ENCODE measurements at regions not wholly inside any gene's neighbourhood (a gene's known extent, or its start where the extent isn't known, plus 50 kb on each side); places are given as distances from the start of the nearest gene placed in this dataset.
"Not testable (repeated sequence)": the region's sequence is repeated elsewhere in the genome, so short reads cannot be mapped to it uniquely, and the experiment has no call there.

DNA sequence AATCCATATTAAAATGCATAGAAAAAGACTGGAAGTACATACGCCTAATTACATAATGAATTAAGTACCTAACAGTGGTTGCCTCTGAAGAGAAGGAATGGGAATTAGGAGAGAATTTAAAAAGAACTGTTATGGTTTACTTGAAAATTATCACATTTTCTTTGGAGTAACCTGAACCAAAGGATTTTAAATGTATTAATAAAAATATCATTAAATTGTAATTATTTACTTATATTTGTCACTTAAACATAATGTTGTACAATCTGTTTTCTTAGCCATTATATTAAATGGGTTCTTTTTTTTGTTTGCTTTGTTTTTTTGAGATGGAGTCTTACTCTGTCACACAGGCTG, 114.2 kb upstream of the SLC7A14 start:
- no peak for DNase-seq

DNA sequence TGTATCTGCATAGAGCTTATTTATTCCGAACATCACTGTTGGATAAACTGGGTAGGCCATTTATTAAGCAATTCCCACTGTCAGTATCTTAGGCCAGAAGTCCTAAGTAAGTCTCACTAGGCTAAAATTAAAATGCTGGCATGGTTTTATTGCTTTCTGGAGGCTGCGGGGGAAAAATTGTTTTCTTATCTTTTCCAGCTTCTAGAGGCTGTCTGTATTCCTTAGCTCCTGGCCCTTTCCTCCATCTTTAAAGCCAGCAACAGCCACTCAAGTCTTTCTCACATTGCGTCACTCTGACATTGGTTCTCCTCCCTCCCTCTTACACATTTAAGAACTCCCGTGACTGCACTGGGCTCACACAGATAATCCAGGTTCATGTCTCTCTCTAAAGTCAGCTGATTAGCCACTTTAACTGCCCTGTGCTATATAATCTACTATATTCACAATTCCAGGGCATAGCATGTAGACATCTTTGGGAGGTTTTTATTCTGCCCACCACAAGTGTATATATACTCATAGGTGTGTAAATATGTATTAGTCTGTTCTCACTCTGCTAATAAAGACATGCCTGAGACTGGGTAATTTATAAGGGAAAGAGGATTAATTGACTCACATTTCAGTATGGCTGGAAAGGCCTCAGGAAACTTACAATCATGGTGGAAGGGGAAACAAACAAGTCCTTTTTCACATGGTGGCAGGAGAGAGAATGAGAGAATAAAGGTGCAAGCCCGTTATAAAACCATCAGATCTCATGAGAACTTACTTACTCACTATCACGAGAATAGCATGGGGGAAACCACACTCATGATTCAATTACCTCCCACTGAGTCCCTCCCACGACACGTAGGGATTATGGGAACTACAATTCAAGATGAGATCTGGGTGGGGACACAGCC, 113.5 kb upstream of the SLC7A14 start:
- DNase-seq = no peak

GRCh38 chr3:170697908-170698307, 112.0 kb upstream of the SLC7A14 start:
- no peak for DNase-seq

DNA sequence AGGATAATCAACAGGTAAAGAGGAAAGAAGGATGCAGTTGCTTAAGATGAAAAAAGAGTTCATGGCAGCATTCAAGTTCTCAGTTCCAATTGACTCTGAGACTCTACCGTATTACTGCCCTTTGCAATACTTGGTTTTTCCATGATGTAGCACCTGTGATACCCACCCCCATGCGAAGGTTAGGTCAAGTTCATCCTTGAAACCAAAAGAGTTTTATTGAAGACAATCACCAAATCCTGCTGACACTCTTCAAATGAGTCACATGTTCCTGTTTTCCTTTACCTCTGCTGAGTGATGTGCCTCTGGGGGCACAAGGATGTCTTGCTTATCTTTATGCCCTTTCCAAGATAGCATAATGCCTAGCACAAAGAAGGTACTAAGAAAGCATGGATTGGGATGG, 111.3 kb upstream of the SLC7A14 start:
- no peak for DNase-seq

DNA sequence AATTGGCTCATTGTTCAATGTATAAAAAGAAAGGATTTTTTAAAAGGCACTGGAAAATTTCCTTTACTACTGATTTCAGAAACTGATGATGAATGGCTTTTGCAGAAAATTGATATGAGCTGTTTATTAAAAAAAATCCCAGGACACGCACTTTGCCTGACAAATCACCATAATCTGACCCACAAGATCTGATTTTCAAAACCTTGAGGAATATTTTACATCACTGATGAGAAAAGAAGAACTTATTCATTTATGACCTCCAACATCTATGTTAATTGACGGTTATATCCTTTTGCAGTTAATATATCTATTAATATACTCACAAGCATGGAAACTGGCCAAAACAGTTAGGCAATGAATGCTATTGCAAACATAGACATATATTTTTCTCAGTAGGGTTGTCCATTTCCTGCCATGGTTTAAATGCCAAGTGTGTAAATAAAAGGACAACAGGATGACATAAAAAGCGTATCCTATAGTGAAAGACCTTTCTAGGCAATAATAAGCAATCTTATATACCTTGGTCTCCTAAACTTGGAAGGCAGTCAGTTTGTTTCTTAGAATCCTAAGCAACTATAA, 109.7 kb upstream of the SLC7A14 start:
- no peak for DNase-seq

GRCh38 chr3:170692720-170693119, 106.8 kb upstream of the SLC7A14 start:
- no peak for DNase-seq

GRCh38 chr3:170690661-170690981, 104.7 kb upstream of the SLC7A14 start:
- DNase-seq = no peak

DNA sequence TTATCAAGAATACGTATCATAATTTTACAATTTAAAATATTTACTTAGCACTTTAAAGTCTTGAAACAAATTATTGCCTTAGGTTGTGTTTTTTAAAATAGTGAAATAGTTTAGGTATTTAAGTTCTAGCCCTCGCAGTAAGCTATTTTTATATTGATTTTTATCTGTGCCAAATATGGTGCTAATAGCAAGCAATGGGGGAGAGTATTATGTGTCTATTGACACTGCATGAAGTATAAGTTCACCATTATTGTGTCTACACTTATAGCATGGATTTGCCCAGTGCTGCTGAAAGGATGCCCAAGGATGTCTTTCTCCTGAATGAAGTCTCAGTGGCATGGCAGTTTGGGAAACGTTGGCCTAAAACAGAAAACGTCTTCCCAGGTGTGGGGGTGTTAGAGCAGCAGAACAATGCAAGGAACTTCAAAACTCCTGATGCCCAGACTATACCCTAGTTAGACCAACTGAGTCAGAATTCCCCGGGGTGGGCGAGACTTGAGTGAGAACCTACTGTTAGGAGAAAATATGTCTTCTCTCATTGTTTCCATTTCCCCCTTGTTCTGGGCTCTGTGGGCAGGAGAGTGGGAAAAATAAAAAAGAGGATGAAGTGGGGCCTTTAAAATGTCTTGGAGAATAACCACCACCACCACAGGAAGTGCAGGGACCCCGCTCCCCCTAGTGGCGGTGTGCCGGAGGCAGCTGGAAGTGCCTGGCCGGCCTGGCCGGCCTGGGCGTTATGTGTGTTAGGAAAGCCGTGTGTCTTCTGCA, 104.2 kb upstream of the SLC7A14 start:
- no peak for DNase-seq

GRCh38 chr3:170689296-170689829, 103.5 kb upstream of the SLC7A14 start:
- DNase-seq = no peak

- not testable (repeated sequence) for DNase-seq
Measured at GRCh38 chr3:170688222-170688621, 102.3 kb upstream of the SLC7A14 start.

DNA sequence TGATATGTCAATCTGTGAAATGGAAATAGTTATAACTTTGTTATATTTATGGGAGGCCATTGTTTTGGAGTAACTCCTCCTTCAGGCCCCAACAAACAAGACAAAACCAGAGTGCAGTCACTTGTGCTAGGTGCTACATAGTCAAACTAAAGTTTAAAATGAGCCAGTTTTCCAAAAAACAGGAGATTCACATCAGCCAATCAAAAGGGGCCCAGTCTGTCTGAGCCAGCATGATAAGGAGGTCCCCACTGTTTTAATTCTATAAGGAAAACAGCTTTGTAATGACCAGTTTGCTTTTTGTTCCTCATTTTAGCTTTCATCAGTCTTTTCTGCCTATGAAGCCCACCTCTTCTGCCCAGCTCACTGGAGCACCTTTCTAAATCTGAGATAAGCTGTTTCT, 94.7 kb upstream of the SLC7A14 start:
- DNase-seq = no peak

DNA sequence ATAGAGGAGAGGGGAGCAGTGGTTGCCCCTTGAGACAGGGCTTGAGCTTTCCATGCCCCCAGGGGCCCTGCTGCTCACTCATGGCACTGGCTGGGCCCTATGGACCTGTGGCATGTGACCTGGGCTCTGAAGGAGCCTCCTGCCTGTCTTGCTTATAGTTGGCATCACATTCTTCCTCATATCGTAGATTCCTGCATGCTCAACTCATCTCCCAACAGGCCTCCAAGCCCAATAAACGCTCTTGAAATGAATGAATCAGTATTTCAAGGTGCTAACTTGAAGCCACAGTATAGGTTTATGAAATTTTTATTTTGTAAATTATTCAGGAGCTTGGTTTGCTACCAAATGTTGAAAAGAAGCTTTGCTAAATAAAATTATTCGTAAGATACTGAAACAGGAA, 93.3 kb upstream of the SLC7A14 start:
- DNase-seq = no peak

DNA sequence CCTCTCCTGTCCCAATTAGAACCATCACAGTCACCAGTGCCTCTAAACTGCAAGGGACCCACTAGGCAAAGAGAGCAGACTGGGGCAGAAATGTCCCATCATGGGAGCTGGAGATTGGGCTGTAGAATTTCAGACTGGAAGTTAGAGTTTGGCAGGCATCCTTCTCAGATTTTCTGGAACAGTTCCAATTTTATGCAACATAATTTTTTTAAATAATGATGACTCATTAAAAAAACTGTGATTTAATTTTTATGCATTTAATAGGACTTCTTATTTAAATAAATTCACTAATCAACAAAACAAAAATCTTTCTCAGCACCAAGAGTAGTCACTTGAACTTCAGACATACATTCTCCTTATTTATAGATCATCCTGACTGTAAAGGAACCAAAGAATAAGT, 84.6 kb upstream of the SLC7A14 start:
- DNase-seq = no peak

DNA sequence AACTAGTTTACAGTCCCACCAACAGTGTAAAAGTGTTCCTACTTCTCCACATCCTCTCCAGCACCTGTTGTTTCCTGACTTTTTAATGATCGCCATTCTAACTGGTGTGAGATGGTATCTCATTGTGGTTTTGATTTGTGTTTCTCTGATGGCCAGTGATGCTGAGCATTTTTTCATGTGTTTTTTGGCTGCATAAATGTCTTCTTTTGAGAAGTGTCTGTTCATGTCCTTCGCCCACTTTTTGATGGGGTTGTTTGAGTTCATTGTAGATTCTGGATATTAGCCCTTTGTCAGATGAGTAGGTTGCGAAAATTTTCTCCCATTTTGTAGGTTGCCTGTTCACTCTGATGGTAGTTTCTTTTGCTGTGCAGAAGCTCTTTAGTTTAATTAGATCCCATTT, 77.1 kb upstream of the SLC7A14 start:
- not testable (repeated sequence) for DNase-seq

GRCh38 chr3:170660139-170660538, 74.3 kb upstream of the SLC7A14 start:
- no peak for DNase-seq

DNA sequence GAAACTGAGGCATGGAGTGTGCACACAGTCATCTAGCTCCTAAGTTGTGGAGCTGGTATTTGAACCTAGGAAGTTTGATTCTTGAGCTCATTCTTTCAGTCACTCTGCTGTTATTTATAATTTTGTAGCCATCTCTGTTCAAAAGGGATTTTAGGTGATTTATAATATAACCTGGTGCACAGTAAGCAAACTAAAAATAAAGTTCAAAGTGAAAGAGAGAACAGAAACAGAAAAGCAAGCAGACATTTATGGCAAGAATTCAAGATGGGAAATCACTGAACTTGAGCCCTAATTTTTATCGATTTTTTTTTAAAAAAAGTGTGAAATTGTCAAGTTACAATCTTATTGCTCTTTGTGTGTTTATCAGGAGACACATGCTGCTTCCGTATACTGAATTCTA, 71.4 kb upstream of the SLC7A14 start:
- DNase-seq = no peak

DNA sequence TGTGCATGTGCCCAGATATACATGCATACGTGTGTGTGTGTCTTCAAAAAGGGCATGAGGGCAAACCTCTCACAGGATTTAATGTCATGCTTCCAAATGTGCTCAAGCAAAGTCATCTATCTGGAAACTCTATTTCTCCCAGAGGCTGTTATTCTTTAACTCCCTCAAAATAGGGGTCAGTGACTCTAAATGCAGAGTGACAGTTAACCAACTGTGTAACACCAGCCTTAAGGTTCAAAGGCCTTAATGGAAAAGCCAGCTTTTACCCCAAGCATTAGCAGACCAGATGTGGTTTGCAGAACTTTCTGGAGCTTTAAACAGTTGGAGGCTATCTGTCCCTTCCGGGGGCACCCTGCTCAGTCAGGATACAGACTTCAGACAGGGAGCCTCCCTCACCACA, 70.4 kb upstream of the SLC7A14 start:
- no peak for DNase-seq

- no peak for DNase-seq
Measured at GRCh38 chr3:170653801-170654200, 67.9 kb upstream of the SLC7A14 start.

- DNase-seq = no peak
Measured at GRCh38 chr3:170651260-170651845, 65.5 kb upstream of the SLC7A14 start.

DNA sequence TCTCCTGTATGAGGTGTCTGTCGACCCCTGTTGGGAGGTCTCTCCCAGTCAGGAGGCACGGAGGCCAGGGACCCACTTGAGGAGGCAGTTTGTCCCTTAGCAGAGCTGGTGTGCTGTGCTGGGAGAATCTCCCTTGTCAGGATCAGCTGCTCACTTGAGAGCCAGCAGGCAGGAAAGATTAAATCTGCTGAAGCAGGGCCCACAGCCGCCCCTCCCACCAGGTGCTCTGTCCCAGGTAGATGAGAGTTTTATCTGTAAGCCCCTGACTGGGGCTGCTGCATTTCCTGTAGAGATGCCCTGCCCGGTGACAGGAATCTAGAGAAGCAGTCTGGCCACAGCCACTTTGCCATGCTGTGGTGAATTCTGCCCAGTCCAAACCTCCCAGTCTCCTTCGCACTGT, 64.7 kb upstream of the SLC7A14 start:
- DNase-seq = not testable (repeated sequence)

DNA sequence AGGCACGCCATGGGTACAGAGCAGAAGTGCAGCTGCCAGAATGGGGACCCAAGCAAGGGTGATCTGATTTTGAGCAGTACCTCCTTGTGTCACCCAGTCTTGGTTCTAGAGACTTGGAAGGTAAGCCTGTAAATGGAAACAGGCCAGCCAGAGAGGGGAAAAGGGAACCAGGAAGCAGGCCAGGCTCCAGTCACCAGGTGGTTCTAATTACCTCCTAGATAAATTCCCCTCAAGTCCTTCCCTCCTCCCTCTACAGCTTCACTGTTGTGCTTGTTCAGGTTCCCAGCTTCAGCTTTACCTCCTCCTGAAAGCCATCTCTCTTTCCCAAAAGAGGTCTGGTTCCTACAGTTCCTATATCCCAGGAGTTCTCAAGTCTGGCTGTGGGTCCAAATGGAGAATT, 58.8 kb upstream of the SLC7A14 start:
- no peak for DNase-seq

DNA sequence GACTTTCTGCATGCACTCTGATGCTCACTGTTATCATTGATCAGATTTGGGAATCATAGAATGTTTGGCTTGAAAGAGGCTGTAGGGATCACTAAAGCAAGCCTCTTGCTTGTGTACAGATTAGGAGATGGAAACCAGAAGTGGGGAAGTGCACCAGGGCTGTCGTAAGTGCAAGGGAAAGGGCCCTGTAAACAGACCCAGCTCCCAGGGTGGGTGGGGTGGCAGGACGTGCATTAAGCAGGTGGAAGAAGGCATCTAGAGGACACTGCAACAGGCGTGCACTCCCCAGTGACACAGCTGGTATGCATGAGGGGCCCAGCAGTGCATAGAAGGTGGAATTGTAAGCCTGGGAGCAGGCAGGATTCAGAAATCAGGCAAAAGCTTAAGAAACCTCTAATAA, 58.0 kb upstream of the SLC7A14 start:
- DNase-seq = no peak

GRCh38 chr3:170642882-170643601, 57.2 kb upstream of the SLC7A14 start:
- DNase-seq = no peak

Data from NCI-H1048 (cell line).